Activated naive CD8-positive, alpha-beta T cell treated with anti-CD3 and anti-CD28 coated beads, Interleukin-2, amount 10 ng/mL, durations not matched to agents 7 days and 5 days (primary cell): ENCODE measurements at regions not wholly inside any gene's neighbourhood (a gene's known extent, or its start where the extent isn't known, plus 50 kb on each side); places are given as distances from the start of the nearest gene placed in this dataset.

Experiments
- ATAC-seq: fragments of 150-1000 bp; cut with Tn5 transposase; one replicate; pipeline ENCODE4 v1.10.0; 2021; ENCODE audit warnings: low read depth, moderate library complexity
- POLR2A ChIA-PET: fragments of 350-600 bp; sonication (Branson Sonifier 250); formaldehyde crosslinking; loops from one replicate; lab custom pipeline; 2021; ENCODE audit warnings: antibody characterized with exemption; lab: Charles Lee
- DNase-seq: peaks from one replicate; pipeline ENCODE4 v3.0.0; 2021
- H3K27ac Mint-ChIP-seq: one replicate; pipeline ENCODE4 v1.8.0; 2022; ENCODE audit warnings: mild to moderate bottlenecking, mixed read lengths
- H3K27me3 Mint-ChIP-seq: one replicate; pipeline ENCODE4 v1.8.0; 2022; ENCODE audit warnings: mild to moderate bottlenecking, moderate library complexity, mixed read lengths
- H3K36me3 Mint-ChIP-seq: one replicate; pipeline ENCODE4 v1.8.0; 2021; ENCODE audit warnings: mild to moderate bottlenecking, mixed read lengths
- H3K4me1 Mint-ChIP-seq: one replicate; pipeline ENCODE4 v1.8.0; 2021; ENCODE audit warnings: mixed read lengths
- H3K4me3 Mint-ChIP-seq: one replicate; pipeline ENCODE4 v1.8.0; 2022; ENCODE audit warnings: mild to moderate bottlenecking, moderate library complexity, mixed read lengths
- H3K9me3 Mint-ChIP-seq: one replicate; pipeline ENCODE4 v1.8.0; 2021; ENCODE audit warnings: mixed read lengths

GRCh38 chr4:148795156-148795864 lies 353.1 kb upstream of the NR3C2 start:
- no peak overlapping the region for H3K27ac Mint-ChIP-seq
- no peaks in the 10 kb centered on the region for H3K27me3 Mint-ChIP-seq
- no peaks in the 10 kb centered on the region for H3K36me3 Mint-ChIP-seq
- H3K4me3 Mint-ChIP-seq, result no peak overlapping the region
- POLR2A ChIA-PET, result no interaction called here
- H3K4me1 Mint-ChIP-seq, result no peaks in the 10 kb centered on the region
- no peaks in the 10 kb centered on the region for H3K9me3 Mint-ChIP-seq
- ATAC-seq, result no peak
- no peak for DNase-seq

- no peaks in the 10 kb centered on the region for H3K27me3 Mint-ChIP-seq
- POLR2A ChIA-PET, result no interaction called here
- no peaks in the 10 kb centered on the region for H3K9me3 Mint-ChIP-seq
- DNase-seq, result no peak
- no peaks in the 10 kb centered on the region for H3K4me1 Mint-ChIP-seq
- H3K4me3 Mint-ChIP-seq, result no peak overlapping the region
- no peak overlapping the region for H3K27ac Mint-ChIP-seq
- H3K36me3 Mint-ChIP-seq, result no peaks in the 10 kb centered on the region
- ATAC-seq, result no peak
These were observed 351.0 kb upstream of the NR3C2 start for GRCh38 chr4:148793221-148793620.

GRCh38 chr4:148790691-148791090 lies 348.5 kb upstream of the NR3C2 start:
- ATAC-seq, result no peak

GRCh38 chr4:148790246-148790645 lies 348.0 kb upstream of the NR3C2 start:
- DNase-seq (no peak), ATAC-seq (no peak)
- Mint-ChIP-seq H3K4me1 (no peaks in the 10 kb centered on the region), H3K9me3 (no peaks in the 10 kb centered on the region), H3K27ac (no peak overlapping the region), H3K27me3 (no peaks in the 10 kb centered on the region), H3K36me3 (no peaks in the 10 kb centered on the region), H3K4me3 (no peak overlapping the region)
- POLR2A ChIA-PET, result no interaction called here

More at GRCh38 chr4:148790691-148791090, 348.5 kb upstream of the NR3C2 start:
- no peaks in the 10 kb centered on the region for H3K27me3 Mint-ChIP-seq
- no peak overlapping the region for H3K4me3 Mint-ChIP-seq
- H3K9me3 Mint-ChIP-seq, result no peaks in the 10 kb centered on the region
- H3K27ac Mint-ChIP-seq, result no peak overlapping the region
- no peaks in the 10 kb centered on the region for H3K36me3 Mint-ChIP-seq
- POLR2A ChIA-PET, result no interaction called here
- no peaks in the 10 kb centered on the region for H3K4me1 Mint-ChIP-seq
- no peak for DNase-seq

- Mint-ChIP-seq H3K27me3 (no peaks in the 10 kb centered on the region), H3K4me3 (no peak overlapping the region), H3K27ac (no peak overlapping the region), H3K9me3 (no peaks in the 10 kb centered on the region), H3K4me1 (no peaks in the 10 kb centered on the region), H3K36me3 (no peaks in the 10 kb centered on the region)
- no peak for DNase-seq
- ATAC-seq, result no peak
- POLR2A ChIA-PET, result no interaction called here
These were observed 345.7 kb upstream of the NR3C2 start for GRCh38 chr4:148787831-148788477.

GRCh38 chr4:148787285-148787684 lies 345.1 kb upstream of the NR3C2 start:
- ATAC-seq, result no peak
- H3K4me1 Mint-ChIP-seq, result no peaks in the 10 kb centered on the region
- H3K36me3 Mint-ChIP-seq, result no peaks in the 10 kb centered on the region
- no peaks in the 10 kb centered on the region for H3K27me3 Mint-ChIP-seq
- no peak overlapping the region for H3K27ac Mint-ChIP-seq
- POLR2A ChIA-PET, result no interaction called here
- no peaks in the 10 kb centered on the region for H3K9me3 Mint-ChIP-seq
- H3K4me3 Mint-ChIP-seq, result no peak overlapping the region
- DNase-seq, result no peak

- Mint-ChIP-seq H3K4me3 (no peak overlapping the region), H3K9me3 (no peaks in the 10 kb centered on the region), H3K4me1 (no peaks in the 10 kb centered on the region), H3K27me3 (no peaks in the 10 kb centered on the region), H3K27ac (no peak overlapping the region), H3K36me3 (no peaks in the 10 kb centered on the region)
- POLR2A ChIA-PET, result no interaction called here
- no peak for ATAC-seq
- no peak for DNase-seq
These were observed 344.5 kb upstream of the NR3C2 start for GRCh38 chr4:148786699-148787098.

- POLR2A ChIA-PET, result no interaction called here
- Mint-ChIP-seq H3K27me3 (no peaks in the 10 kb centered on the region), H3K9me3 (no peaks in the 10 kb centered on the region), H3K36me3 (no peaks in the 10 kb centered on the region), H3K4me1 (no peaks in the 10 kb centered on the region), H3K27ac (no peak overlapping the region), H3K4me3 (no peak overlapping the region)
- DNase-seq (no peak), ATAC-seq (no peak)
These were observed 340.1 kb upstream of the NR3C2 start for GRCh38 chr4:148782284-148782683.

- Mint-ChIP-seq H3K27ac (no peak overlapping the region), H3K4me3 (no peak overlapping the region), H3K36me3 (no peaks in the 10 kb centered on the region), H3K4me1 (no peaks in the 10 kb centered on the region), H3K9me3 (no peaks in the 10 kb centered on the region), H3K27me3 (no peaks in the 10 kb centered on the region)
- no peak for ATAC-seq
- POLR2A ChIA-PET, result no interaction called here
- DNase-seq, result no peak
These were observed 338.3 kb upstream of the NR3C2 start for GRCh38 chr4:148780426-148781005.

- DNase-seq (no peak), ATAC-seq (no peak)
- POLR2A ChIA-PET, result interaction anchor here (0.6 kb wide), 1 partner anchor 868 kb away, joined by 4 read pairs; no protein-coding TSS in a partner anchor
- Mint-ChIP-seq H3K4me3 (no peak overlapping the region), H3K27ac (no peak overlapping the region), H3K27me3 (no peaks in the 10 kb centered on the region), H3K36me3 (no peaks in the 10 kb centered on the region), H3K9me3 (no peaks in the 10 kb centered on the region), H3K4me1 (no peaks in the 10 kb centered on the region)
These were observed 337.6 kb upstream of the NR3C2 start for GRCh38 chr4:148779771-148780170.

- Mint-ChIP-seq H3K27ac (no peak overlapping the region), H3K4me3 (no peak overlapping the region), H3K9me3 (no peaks in the 10 kb centered on the region), H3K27me3 (no peaks in the 10 kb centered on the region), H3K4me1 (no peaks in the 10 kb centered on the region), H3K36me3 (no peaks in the 10 kb centered on the region)
- ATAC-seq (no peak), DNase-seq (no peak)
- POLR2A ChIA-PET, result interaction anchor here (0.6 kb wide), 1 partner anchor 867 kb away, joined by 4 read pairs; no protein-coding TSS in a partner anchor
These were observed 336.9 kb upstream of the NR3C2 start for GRCh38 chr4:148778980-148779675.

GRCh38 chr4:148776941-148777340 lies 334.7 kb upstream of the NR3C2 start:
- Mint-ChIP-seq H3K36me3 (no peaks in the 10 kb centered on the region), H3K4me3 (no peak overlapping the region), H3K9me3 (no peaks in the 10 kb centered on the region), H3K4me1 (no peaks in the 10 kb centered on the region), H3K27me3 (no peaks in the 10 kb centered on the region), H3K27ac (no peak overlapping the region)
- DNase-seq (no peak), ATAC-seq (no peak)
- POLR2A ChIA-PET, result no interaction called here

- no peak overlapping the region for H3K4me3 Mint-ChIP-seq
- H3K9me3 Mint-ChIP-seq, result no peaks in the 10 kb centered on the region
- no peaks in the 10 kb centered on the region for H3K36me3 Mint-ChIP-seq
- DNase-seq (no peak), ATAC-seq (no peak)
- no peaks in the 10 kb centered on the region for H3K4me1 Mint-ChIP-seq
- H3K27ac Mint-ChIP-seq, result no peak overlapping the region
- POLR2A ChIA-PET, result no interaction called here
- no peaks in the 10 kb centered on the region for H3K27me3 Mint-ChIP-seq
These were observed 331.9 kb upstream of the NR3C2 start for GRCh38 chr4:148774134-148774533.
